Ovary (tissue), 7 donors: ENCODE measurements at regions not wholly inside any gene's neighbourhood (a gene's known extent, or its start where the extent isn't known, plus 50 kb on each side); places are given as distances from the start of the nearest gene placed in this dataset.

Experiments
- DNase-seq, 5 donors: peaks; one replicate each; pipeline ENCODE4 v3.0.0-alpha.2; 2019 to 2020
- H3K27ac ChIP-seq, 2 donors: fragments of 200-600 bp; one replicate each; pipeline versions ENCODE4 v1.5.1 to v1.8.0; 2019 to 2022
- H3K27me3 ChIP-seq: fragments of 200-600 bp; one replicate; pipeline ENCODE4 v1.8.0; 2022
- H3K36me3 ChIP-seq: fragments of 200-600 bp; sonication (generic); one replicate; pipeline ENCODE4 v1.5.1; 2019
- H3K4me1 ChIP-seq: one replicate; pipeline ENCODE4 v1.8.1; 2013; ENCODE audit warnings: mild to moderate bottlenecking, moderate library complexity; ENCODE audit not compliant: insufficient read depth
- H3K4me3 ChIP-seq: fragments of 200-600 bp; sonication (generic); one replicate; pipeline ENCODE4 v1.5.1; 2017
- H3K9me3 ChIP-seq, 2 donors: fragments of 200-600 bp in 1 of 2; sonication (generic) in 1 of 2; one replicate each; pipeline versions ENCODE4 v1.5.1 to v1.8.1; 2013 to 2019; ENCODE audit warnings: mild to moderate bottlenecking in 1 of 2, moderate library complexity in 1 of 2
- EP300 ChIP-seq: sonication (generic); formaldehyde crosslinking; IDR thresholded peaks from one replicate; pipeline ENCODE4 v1.6.1; 2017; ENCODE audit warnings: antibody characterized with exemption
- POLR2A ChIP-seq: fragments of 450-650 bp; IDR thresholded peaks from one replicate; pipeline ENCODE4 v1.6.1; 2017; ENCODE audit warnings: antibody characterized with exemption, mild to moderate bottlenecking, moderate library complexity
- WGBS, 3 donors: extraction: QIAGEN DNeasy Blood & Tissue Kit in 1 of 3; methylation state at CpG; one replicate each; pipeline versions ENCODE4 v1.1.5 to v1.1.7; 2013 to 2017; 5-methylcytosine and 5-hydroxymethylcytosine counted together
- intact Hi-C, 4 donors: fragments of 100-400 bp; cut with DNase I; formaldehyde crosslinking; loops; one replicate each; pipeline versions ENCODE4 v1.11.0 to v1.15.1; 2022 to 2023
- TF ChIP-seq, protein P1 (sequence below), 3 donors: fragments of 450-650 bp in 2 of 3; fragments of 200-600 bp in 1 of 3; IDR thresholded peaks; one replicate each; pipeline versions ENCODE4 v1.5.1 to v1.8.0; 2016 to 2022; ENCODE audit warnings: antibody characterized with exemption in 3 of 3, mild to moderate bottlenecking in 1 of 3
- donor health status: DM: no; HTN: no; CAD: no; lungs with moderate emphysema.
- donor health status: DM: no; HTN: no; CAD: no.
- donor health status: Bipolar disorder and iron deficiency.
- donor health status: DM: no; HTN: no; CAD: no.
- donor health status: DM: yes; HTN: yes; CAD: no.

DNA sequence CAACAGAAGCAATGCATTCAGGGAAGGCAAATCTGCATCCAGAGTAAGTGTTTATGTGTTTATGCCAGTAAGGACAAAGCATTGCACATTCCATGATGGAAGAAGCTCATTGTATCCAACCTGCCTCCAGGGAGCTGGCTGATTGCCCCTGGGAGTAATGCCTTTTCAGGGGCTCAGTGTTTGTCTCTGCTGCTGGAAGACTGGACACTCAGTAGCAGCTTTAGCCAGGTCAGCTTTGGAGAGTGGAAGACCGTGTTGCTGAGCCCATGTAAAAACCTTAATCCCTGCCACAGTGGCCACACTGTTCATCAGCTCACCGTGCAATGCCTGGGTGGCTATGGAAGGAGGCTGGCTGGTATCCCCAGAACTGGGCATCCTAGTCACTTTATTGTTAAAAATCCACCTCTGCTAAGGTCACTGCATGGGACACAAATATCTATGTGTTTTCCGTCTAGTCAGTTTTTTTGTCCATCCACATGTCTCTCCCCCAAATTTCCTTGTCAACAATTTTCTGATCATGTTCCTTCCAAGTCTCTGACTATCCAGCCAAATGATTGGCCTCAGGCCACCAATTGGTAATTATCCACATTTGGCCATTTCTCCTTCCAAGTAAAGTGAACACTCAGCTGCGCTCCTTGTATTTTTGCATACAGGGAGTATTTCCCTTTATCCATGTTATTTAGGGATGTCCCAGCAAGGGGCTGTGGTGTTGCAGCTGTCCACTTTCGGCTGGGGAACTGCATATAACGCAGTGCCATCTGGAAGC lies 2044.5 kb upstream of the AGA start:
- no peak for DNase-seq
- Histone ChIP-seq H3K27me3 (no peaks in the 10 kb centered on the region), H3K36me3 (no peaks in the 10 kb centered on the region), H3K4me1 (no peaks in the 10 kb centered on the region), H3K4me3 (no peak overlapping the region), H3K9me3 (no peaks in the 10 kb centered on the region), H3K27ac (no peak overlapping the region)
- WGBS, 3 donors: 54 to 58% (median 57%) methylated on average over 6 of the region's 6 CpGs
- intact Hi-C loops: no loop called here
- TF ChIP-seq, protein P1, sequence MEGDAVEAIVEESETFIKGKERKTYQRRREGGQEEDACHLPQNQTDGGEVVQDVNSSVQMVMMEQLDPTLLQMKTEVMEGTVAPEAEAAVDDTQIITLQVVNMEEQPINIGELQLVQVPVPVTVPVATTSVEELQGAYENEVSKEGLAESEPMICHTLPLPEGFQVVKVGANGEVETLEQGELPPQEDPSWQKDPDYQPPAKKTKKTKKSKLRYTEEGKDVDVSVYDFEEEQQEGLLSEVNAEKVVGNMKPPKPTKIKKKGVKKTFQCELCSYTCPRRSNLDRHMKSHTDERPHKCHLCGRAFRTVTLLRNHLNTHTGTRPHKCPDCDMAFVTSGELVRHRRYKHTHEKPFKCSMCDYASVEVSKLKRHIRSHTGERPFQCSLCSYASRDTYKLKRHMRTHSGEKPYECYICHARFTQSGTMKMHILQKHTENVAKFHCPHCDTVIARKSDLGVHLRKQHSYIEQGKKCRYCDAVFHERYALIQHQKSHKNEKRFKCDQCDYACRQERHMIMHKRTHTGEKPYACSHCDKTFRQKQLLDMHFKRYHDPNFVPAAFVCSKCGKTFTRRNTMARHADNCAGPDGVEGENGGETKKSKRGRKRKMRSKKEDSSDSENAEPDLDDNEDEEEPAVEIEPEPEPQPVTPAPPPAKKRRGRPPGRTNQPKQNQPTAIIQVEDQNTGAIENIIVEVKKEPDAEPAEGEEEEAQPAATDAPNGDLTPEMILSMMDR (IDR thresholded peaks at IDR 0.05): no peak
- TF ChIP-seq POLR2A (no peak), EP300 (no peak)

DNA sequence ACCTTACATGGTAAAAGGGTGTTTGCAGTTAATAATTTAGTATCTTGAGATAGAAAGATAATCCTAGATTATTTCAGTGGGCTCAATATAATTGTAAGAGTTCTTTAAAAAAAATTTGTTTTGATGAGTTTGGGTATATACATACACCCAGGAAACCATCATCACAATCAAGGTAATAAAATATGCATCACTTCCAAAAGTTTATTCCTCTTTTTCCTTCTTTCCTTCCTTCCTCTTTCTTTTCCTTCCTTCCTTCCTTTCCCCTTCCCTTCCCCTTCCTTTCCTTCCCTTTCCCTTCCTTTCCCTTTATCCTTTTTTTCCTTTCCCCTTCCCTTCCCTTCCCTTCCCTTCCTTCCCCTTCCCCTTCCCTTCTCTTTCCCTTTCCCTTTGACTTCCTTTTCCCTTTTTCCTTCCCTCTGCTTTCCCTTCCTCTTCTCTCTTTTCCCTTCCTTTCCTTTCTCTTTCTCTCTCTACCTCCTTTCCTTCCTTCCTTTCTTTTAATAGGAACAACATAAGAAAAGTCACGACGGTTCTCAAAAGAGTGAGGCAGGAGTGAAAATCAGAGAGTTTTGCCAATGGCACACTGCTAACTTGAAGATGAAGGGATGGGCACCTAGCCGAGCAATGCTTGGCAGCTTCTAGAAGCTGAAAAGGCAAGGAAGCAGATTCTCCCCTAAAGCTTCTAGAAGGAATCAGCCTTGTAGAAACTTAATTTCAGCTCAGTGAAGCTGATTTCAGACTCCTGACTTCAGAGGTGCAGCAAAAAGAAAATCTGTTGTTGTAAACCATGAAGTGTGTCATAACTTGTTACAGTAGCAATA lies 2050.2 kb upstream of the AGA start:
- H3K4me3 ChIP-seq: no peak overlapping the region
- H3K27ac ChIP-seq: no peak overlapping the region
- no peak for DNase-seq
- WGBS, 3 donors: 84 to 89% (median 86%) methylated on average over 3 of the region's 3 CpGs
- no peak for TF ChIP-seq POLR2A
- TF ChIP-seq, protein P1 (IDR thresholded peaks at IDR 0.05): no peak
- no peaks in the 10 kb centered on the region for H3K4me1 ChIP-seq
- no peaks in the 10 kb centered on the region for H3K9me3 ChIP-seq
- intact Hi-C loops: no loop called here
- H3K27me3 ChIP-seq: no peaks in the 10 kb centered on the region
- no peaks in the 10 kb centered on the region for H3K36me3 ChIP-seq

DNA sequence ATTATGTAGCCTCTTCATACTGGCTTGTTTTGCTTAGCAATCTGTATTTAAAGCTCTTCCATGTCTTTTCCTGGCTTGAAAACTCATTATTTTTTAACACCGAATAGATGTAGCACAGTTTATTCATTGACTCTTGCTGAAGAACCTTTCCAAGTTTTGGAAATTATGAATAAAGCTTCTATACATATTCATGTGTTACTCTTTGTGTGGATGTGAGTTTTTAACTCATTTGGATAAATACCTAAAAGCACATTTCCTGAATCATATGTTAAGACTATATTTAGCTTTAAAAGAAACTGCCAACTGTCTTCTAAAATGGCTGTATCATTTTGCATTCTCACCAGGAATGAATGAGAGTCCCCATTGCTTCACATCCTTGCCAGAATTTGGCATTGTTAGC lies 2061.7 kb upstream of the AGA start:
- no peak for DNase-seq
- H3K36me3 ChIP-seq: no peaks in the 10 kb centered on the region
- no peaks in the 10 kb centered on the region for H3K9me3 ChIP-seq
- no peaks in the 10 kb centered on the region for H3K27me3 ChIP-seq
- H3K27ac ChIP-seq: no peak overlapping the region
- H3K4me3 ChIP-seq: no peak overlapping the region
- H3K4me1 ChIP-seq: no peaks in the 10 kb centered on the region
- TF ChIP-seq POLR2A (no peak), EP300 (no peak)
- TF ChIP-seq, protein P1 (IDR thresholded peaks at IDR 0.05): no peak
- 88 to 92% (median 91%) methylated on average over 1 of the region's 1 CpG for WGBS, 3 donors
- intact Hi-C loops: no loop called here

DNA sequence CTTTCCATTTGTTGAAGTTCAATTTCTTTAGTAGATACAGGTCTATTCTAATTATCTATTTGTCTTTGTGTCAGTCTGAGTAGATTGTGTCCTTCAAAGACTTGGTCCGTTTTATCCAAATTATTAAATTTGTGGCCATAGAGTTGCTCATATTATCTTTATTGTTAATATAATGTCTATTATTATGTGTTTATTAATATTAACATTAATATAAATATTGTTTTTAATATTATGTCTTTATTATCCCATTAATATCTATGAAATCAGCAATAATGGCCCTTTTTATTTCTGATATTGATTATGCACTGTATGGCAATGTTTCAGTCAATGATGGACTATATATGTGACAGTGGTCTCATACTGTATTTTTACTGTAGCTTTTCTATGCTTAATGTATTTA lies 2067.3 kb upstream of the AGA start:
- Histone ChIP-seq H3K27me3 (no peaks in the 10 kb centered on the region), H3K9me3 (no peaks in the 10 kb centered on the region), H3K36me3 (no peaks in the 10 kb centered on the region), H3K27ac (no peak overlapping the region), H3K4me3 (no peak overlapping the region), H3K4me1 (no peaks in the 10 kb centered on the region)
- intact Hi-C loops: no loop called here
- WGBS, 3 donors: 83 to 90% (median 84%) methylated on average over 1 of the region's 1 CpG
- DNase-seq: no peak
- TF ChIP-seq, protein P1 (IDR thresholded peaks at IDR 0.05): no peak
- TF ChIP-seq EP300: no peak
- TF ChIP-seq POLR2A: no peak
